T47D (cell line): ENCODE measurements at regions not wholly inside any gene's neighbourhood (a gene's known extent, or its start where the extent isn't known, plus 50 kb on each side); places are given as distances from the start of the nearest gene placed in this dataset.

Experiments
- DNase-seq, 2 experiments: peaks; one replicate each; pipeline versions ENCODE4 v3.0.0 to v3.0.0-alpha.2; 2011 to 2012; ENCODE audit warnings: low read depth in 1 of 2, low spot score in 1 of 2
- JUND ChIP-seq: IDR thresholded peaks from 2 replicates; pipeline ENCODE4 v1.6.1; 2012; ENCODE audit warnings: low read depth
- in situ Hi-C: cut with HindIII; loops from 2 replicates; pipeline ENCODE4 v1.10.0; 2016; ENCODE audit warnings: low sequenced_read_pairs, low pct_unique_long_range_greater_than_20kb

DNA sequence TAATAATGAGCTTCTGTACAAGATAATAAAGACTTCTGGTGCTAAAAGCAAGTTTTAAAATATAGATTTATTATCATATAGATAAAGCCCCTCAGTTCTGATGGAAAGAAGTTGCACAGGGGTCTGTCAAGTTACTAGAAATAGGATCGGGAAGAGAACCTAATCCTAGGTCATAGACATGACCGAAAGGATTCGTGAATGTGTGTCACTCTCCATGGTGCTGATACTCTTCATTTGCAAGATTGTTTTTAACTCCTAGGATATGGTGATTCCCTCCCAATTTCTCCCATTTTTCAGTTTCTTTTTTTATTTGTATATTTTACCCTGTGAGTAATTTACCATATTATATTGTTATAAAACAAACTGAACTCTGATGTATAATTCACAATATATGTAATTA, 58.9 kb upstream of the CTNNA2 start:
- no peak for TF ChIP-seq JUND
- in situ Hi-C loops = no loop called here
- DNase-seq = peak in 1 of 2 experiments; percentile 30

DNA sequence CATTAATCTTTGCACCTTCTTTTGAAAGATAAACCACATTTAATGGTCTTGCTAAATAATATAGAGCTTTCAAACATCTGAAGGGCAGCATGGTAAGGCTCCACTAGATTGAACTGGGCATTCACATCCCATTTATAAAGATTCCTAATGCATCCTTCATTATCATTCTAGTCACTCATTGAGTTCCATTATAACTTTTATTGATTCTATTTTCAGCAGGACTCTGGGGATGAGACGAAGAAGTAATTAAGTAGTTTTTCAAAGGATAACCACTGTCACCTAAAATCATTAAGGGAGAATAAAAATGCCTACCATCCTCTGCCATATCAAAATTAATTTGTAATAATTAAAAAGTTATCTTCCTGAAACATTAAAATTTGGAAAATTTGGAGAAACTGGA, 60.2 kb upstream of the CTNNA2 start:
- DNase-seq = no peak
- in situ Hi-C loops = no loop called here
- no peak for TF ChIP-seq JUND

DNA sequence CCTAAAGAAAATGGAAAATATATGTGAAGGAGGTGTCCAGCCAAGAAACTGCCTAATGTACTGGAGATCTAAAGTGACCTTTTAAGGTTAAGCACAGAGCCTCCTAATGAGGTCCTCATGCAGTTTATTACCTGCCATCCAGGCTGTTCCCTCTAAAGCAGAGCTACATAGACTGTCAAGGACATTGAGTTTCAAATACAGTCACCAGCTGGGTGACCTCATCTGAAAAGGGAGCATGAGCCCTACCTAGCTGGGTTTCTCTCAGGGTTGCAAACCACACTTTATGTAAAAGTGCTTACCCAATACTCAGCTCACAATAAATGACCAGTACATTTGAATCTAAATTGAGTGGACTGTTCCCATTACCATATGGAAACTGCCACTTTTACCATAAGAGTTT, 65.4 kb upstream of the CTNNA2 start:
- in situ Hi-C loops = no loop called here
- TF ChIP-seq JUND = no peak
- DNase-seq = no peak

DNA sequence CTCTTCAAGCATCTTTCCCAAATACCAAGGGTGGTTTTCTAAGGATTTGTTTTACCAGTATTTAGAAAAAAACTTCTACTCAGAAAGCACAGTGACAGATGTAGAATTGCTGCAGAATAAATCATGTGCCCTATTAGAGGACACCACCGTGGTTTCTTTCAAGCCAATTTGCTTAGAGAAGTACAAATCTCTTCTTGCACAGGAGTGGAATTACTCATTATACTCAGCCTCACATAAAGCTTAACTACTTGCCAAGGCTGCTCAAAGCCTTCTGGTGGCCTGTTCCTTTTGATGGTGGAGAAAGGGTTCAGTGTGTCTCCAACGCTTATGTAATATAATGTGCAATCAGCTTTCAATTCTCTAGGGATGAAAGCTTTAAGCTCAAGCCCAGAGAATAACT, 66.5 kb upstream of the CTNNA2 start:
- TF ChIP-seq JUND = no peak
- in situ Hi-C loops = no loop called here
- DNase-seq = no peak

DNA sequence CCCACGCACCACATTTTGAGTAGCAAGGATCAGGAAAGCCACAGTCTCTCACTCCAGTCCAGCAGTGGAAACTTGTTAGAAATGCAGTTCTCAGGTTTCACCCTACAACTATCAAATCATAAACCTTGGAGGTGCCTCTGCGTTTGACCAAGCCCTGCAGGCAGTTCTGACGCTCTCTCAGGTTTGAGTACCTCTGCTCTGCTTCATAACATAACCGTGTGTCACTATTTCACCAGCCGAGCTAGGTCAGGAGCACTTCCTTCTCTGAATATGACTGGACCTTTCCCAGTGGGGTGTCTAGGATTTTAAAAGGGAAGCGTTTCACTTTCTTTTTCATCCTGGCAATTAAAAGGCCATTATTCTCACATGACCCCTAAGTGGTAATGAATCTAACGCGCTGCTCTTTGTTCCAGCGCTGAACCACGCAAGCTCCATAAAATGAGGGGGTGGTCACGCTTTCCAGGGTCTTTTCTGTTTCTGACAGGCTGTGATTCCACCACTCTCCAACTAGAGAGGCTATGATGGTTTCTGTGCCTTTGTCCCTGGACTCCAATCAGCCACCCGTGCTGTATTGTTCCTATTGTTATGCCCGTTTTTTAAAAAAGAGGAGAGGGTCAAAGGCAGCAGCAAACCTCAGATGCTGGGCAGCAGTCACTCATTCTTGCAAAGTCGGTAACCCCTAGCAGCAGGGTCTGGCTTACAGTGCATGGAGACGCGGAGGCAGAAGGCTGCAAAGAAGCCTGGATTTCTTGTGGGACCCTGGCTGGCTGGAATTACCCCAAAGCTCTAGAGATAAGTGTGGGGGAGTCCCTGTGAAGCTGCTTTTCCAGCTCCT, 75.2 kb upstream of the CTNNA2 start:
- in situ Hi-C loops = no loop called here
- DNase-seq = peak in 1 of 2 experiments; percentile 27
- TF ChIP-seq JUND = no peak

DNA sequence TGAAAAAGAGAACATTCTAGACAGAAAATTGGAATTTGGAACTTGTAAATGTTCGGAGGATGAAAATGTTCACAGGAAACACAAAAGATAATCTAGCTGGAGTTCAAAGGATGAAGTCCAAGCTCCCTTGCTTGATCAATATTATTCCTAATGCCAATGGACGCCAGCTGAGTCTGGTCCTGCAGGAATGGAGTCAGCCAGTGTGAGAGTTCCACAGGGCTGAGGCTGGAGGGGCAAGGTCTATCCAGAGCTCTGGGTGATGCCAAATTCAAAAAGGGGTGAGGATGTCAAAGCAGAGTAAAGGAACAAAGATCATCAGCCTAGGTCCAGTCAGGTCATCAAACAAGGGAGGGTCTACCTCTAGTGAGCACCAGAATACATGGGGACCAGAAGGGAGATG, 78.5 kb upstream of the CTNNA2 start:
- in situ Hi-C loops = no loop called here
- no peak for TF ChIP-seq JUND
- no peak for DNase-seq

DNA sequence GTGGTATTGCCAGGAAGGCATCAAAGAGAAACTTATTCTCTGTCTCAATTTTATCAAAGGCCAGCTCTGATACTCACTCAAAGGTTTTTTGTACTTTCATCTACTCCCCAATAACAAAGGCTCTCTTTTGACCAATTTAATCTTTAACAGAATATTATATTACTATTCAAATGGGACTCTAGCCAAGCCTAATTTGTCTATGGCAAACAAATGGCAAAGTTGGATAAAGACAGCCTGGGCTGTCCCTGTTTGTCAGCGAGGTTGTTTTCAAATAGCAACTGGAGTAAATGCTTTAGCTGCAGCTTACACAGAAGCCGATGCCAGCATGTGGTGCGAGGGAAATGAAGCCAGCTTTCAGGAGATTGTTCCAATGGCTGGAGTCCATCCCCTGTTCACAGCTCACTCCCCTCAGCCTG, 80.1 kb upstream of the CTNNA2 start:
- no peak for DNase-seq
- in situ Hi-C loops = no loop called here
- no peak for TF ChIP-seq JUND

DNA sequence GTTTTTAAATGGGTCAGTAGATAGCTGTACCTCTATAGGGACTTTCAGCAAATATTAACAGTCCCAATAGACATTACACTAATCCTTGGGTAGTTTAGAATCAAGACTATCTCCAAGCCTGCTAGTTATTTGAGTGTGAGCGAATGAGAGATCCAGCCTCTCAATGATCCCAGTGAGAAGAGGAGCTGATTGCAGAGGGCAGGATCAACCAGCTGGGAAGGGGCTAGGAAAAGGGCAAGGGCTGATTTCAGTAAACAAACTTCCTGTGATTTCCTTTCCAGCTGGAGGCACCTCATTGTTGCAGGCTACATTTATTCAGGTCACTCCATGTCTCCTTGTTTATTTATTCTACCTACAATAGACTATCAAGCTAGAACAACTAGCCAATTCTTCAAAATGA, 84.1 kb upstream of the CTNNA2 start:
- in situ Hi-C loops = no loop called here
- no peak for TF ChIP-seq JUND
- DNase-seq = no peak

DNA sequence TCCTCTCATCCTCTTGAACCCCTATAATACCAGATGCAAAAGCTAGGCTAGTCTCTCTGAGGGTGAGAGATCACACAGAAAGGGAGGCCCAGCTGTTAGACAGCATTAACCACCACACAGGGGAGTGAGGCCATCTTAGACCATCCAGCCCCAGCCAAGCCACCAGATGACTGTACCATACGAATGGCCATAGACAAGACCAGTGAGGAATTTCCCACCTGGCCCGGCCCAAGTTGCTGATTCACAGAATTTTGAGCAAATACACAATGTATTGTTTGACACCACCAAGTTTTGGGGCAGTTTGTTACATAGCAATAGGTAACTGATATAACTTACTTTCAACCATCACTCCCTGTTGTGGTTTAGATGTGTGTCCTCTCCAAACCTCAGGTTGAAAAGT, 98.2 kb upstream of the CTNNA2 start:
- no peak for TF ChIP-seq JUND
- no peak for DNase-seq
- in situ Hi-C loops = no loop called here

DNA sequence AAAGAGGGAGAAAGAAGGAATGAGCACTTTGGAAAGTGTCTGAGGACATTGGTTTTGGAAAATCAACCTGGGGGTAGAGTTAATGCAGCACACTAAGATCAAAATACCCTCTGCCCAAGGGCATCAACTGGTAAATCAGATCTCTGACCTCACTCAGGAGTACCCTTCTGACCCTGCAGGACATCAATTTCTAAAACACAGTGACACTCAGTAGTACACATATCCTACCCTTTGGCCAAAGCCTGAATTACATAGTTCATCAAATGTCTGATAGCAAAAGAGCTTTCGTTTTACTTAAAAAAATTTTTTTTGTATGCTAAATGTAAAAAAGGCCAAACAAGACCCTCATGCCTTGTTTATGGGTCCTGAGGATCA, 118.4 kb upstream of the CTNNA2 start:
- in situ Hi-C loops = no loop called here
- DNase-seq = no peak
- TF ChIP-seq JUND = no peak

DNA sequence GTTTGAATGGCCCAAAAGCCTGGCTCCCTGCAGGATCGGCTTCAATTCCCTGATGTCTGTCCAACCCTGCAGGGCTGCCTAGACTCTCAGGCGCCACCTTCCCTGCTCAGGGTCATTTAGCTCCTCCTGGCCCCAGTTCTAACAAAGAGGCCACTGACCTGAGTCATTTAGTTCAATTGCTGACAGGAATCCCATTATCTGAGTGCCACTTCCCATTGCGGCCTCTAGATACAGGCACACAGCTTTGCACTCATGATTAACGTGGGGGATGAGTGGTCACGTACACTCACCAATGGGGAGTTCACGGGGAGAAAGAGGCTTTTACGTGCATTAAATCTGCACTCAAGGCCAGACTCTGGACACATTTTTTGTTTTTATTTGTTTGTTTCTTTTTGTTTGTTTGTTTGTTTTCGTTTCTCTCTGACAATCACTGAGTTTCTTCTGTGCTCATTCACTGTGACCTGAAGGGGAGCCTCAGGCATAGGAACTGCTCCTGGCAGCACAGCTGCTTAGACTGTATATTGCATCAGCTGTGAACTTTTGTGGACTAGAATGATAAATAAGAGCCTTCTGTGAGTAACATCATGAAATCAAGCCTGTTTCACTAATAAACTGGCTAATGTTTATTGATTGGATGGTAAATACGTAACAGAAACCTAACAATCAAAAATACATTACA, 118.9 kb upstream of the CTNNA2 start:
- DNase-seq = no peak
- in situ Hi-C loops = no loop called here
- TF ChIP-seq JUND = no peak

DNA sequence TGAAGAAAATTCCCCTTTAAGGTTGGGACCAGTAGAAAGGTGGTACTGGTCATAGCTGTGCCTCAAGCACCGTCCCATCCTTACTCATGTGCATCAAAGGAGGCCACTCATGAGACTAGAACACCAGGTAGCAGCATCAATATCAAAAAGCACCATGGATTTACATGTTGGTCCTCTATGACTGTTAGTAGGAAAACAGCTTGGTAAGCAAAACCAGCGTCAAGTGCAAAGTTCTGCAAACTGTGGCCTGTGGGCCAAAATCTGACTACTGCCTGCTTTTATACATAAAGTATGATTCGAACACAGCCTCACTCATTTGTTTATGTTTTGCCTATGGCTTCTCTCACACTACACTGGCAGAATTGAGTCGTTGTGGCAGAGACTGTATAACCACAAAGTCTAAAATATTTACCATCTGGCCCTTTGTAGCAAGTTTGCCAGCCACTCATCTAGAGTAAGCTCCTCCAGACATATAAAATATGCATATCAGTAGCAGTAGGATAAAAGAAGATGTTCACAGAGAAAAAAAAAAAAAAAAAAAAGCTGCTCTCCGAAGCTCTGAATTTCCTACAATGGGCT, 119.7 kb upstream of the CTNNA2 start:
- DNase-seq = no peak
- TF ChIP-seq JUND = no peak
- in situ Hi-C loops = no loop called here

DNA sequence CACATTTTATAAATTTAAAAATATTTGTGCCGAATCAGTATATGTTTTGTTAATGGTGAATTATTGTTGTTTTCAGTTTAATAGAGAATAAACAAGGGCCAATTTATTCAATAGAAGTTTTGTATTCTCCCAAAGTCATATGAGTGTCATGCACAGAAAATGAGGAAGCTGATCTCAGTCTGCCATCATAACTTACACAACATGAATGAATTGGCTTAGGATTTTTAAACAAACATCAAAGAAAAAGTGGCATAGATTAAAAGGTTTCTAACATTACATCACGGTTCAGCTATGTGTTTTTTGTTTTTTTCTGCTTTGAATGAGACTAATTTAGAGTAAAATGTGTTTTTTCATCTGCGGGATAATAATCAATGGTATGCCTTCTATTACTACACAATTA, 123.4 kb upstream of the CTNNA2 start:
- in situ Hi-C loops = no loop called here
- DNase-seq = no peak
- TF ChIP-seq JUND = no peak
